GM21576 (cell line): ENCODE measurements at regions not wholly inside any gene's neighbourhood (a gene's known extent, or its start where the extent isn't known, plus 50 kb on each side); places are given as distances from the start of the nearest gene placed in this dataset.

Source experiments
- ATAC-seq: cut with Tn5 transposase; IDR thresholded peaks from one replicate; pipeline ENCODE4 v1.9.1; 2021; ENCODE audit warnings: mild to moderate bottlenecking, moderate library complexity; ENCODE audit not compliant: unreplicated experiment

DNA sequence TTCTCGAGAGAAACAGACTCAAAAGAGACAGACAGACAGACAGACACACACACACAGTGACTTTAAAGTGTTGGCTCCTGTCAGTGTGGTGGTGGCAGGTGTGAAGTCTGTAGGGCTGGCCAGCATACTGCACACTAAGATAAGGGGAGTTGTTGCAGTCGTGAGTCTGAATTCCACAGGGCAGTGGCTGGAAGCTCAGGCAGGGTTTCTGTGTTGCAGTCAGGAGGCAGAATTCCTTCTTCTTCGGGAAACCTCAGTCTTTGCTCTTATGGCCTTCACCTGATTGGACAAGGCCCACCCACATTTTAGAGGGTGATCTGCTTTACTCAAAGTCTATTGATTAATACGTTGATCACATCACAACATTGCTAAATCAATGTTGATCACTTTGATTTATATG, 478.4 kb upstream of the HS6ST1 start:
- ATAC-seq: no peak

GRCh38 chr2:128797533-128797932, 478.9 kb upstream of the HS6ST1 start:
- peak; percentile 33 for ATAC-seq

GRCh38 chr2:128797937-128798336, 479.3 kb upstream of the HS6ST1 start:
- ATAC-seq: peak; percentile 92

- no peak for ATAC-seq
Measured at GRCh38 chr2:128798502-128799283, 480.0 kb upstream of the HS6ST1 start.

- ATAC-seq: no peak
Measured at GRCh38 chr2:128799284-128799552, 480.6 kb upstream of the HS6ST1 start.

DNA sequence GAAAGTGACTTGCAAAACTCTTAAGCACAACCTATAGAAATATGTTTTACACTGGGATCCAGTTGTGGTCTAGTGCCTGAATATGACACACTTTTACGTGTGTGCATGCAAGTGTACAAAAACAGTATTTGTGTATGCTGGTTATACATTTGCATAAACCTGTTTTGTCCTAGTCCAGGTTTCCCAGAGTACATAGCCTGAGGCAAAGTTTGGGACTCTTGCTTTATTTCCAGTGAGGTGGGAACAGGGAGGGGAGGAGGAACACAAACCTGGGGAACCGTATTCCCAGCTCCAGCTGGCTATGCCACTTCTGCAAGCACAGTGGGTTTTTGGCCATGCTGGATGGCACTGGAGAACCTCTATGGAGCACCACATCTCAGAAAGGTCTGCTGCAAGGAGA, 481.1 kb upstream of the HS6ST1 start:
- ATAC-seq: no peak

DNA sequence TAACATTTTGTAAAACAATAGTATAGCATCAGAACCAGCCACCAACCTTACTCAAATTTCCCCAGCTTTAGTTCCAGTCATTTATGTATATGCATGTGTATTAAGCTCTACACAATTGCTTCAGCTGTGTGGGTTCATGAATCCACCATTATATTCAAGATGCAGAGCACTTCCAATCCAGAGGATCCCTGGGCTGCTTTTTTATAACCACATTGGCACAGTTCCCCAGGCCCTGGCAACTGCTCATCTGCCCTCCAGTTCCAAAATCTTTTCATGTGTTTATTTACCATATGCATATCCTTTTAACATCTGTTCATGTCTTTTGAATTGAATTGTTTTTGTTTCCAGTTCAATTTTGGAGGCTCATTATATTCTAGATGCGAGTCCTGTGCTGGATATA, 482.9 kb upstream of the HS6ST1 start:
- ATAC-seq: no peak

- ATAC-seq: no peak
Measured at GRCh38 chr2:128803222-128803621, 484.6 kb upstream of the HS6ST1 start.

GRCh38 chr2:128805237-128805636, 486.6 kb upstream of the HS6ST1 start:
- no peak for ATAC-seq

- no peak for ATAC-seq
Measured at GRCh38 chr2:128805918-128806317, 487.2 kb upstream of the HS6ST1 start.

- ATAC-seq: no peak
Measured at GRCh38 chr2:128807317-128807716, 488.6 kb upstream of the HS6ST1 start.

DNA sequence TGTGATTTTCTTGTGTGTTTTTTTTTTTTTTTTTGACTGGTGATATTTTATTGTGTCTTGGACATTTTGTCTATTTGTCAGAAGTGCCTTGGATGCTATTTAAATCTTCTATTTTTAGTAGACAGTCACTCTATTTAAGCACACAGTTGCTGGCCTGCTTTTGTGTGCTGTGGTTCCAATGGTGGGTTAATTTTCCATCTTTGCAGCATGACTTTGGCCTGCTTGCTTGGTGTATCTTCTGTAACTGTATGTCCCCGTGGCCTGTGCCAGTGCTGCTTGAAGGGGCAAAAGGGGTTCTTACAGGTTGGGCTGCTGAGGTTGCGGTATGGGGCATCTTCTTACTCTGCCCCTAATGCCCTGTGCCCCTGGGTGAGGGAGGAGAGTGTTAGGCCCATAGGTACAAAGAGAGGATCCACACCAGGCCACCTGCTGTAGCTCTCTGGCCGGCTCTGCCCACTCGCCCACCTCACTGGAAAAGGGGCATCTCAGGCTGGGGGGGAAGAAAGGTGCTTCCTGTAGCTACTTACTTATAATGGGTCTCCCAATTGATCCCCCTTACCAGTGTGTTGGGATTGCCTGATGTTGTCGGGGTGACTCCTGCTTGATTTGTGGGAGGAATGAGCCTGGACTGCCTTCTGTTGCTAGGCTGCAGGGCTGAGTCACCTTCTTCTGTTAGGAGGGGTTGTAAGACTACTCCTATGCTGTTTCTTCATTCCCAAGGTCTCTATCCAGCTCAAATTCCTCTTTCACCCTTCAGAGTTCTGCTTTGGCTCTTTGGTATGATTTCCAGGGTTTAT, 490.0 kb upstream of the HS6ST1 start:
- no peak for ATAC-seq

DNA sequence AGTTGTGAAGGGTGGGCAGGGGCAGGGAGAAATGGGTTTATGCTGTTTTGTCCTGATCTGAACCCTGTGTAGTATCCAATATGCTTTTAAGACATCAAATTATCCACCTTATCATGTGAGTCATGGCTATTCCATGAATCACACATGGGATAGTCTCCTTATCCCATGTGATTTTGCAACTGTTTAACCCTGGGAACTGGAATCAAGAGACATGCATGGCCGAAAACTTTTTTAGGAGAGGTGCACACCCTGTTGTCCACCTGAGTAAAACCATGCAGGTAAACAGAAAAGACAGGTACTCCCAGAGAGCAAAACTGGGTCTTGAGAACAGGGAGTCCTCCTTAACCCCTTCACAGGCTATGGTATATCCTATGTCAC, 490.6 kb upstream of the HS6ST1 start:
- ATAC-seq: no peak

DNA sequence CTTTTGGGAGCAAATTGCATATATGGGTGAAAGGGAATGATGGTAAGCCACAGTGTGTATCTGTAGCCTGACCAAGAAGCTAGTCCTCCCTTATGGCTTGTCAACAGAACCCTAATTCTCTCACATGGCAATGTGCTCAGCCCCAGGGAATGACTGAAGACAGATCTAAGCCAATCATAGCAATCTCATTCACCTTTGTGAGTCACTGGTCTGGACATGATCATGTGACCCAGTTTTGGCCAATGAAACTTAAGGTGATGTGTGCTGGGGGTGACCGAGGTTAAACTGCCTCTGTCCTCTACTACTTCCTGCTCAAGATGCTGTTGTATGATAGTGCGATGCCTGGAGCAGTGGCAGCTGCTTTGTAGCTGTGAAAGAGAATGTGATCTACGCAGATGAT, 491.2 kb upstream of the HS6ST1 start:
- ATAC-seq: no peak

- no peak for ATAC-seq
Measured at GRCh38 chr2:128812183-128812940, 493.7 kb upstream of the HS6ST1 start.

DNA sequence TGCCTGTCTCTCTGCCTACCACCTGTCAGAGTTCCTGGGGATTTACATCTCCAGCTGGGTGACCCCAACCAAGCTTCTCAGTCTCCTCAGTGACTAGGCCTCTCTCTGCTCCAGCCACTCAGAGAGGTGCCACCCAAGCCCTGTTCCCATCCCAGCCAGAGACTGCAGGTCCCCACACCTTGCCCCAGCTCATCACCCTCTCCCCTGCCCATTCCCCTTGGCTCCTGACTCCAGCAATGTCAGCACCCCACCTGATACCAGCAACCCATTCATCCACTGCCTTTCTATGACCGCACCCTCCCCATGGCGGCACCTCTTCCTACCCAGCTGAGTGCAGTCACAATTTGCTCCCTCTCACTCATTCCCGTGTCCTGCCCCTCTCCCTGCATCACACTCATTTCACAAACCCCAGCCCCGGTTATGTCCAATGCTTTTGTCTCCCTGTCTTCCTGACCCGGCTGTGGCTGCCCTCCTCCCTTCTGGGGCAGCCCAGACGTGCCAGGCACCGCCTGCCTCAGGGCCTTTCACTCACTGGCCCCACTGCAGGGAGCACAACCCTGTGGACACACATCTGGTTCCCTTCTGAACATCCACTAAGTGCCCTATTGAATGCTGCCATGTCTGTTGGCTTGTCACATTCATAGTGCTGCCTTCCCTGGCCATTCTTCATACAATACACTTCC, 494.8 kb upstream of the HS6ST1 start:
- no peak for ATAC-seq

- ATAC-seq: no peak
Measured at GRCh38 chr2:128815248-128815647, 496.6 kb upstream of the HS6ST1 start.

- ATAC-seq: no peak
Measured at GRCh38 chr2:128817171-128817570, 498.5 kb upstream of the HS6ST1 start.

DNA sequence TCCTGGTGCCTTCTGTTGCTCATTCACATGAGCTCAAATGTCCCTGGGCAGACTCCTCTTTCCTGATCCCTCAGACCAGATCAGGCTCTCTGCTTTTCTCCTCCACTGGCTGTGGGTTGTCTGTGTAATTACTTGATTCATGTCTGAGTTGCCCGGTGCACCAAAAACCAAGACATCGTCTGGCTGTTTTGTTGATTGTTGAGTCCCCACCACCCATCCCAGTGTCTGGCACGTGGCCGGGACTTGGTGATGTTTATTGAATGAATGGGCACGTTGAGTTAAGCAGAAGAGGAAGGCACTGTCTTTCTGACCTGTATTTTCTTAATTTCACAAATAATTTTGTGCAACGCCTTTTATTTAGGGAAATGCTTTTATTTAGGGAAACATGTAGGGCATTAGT, 499.1 kb upstream of the HS6ST1 start:
- no peak for ATAC-seq

- no peak for ATAC-seq
Measured at GRCh38 chr2:128818248-128818647, 499.6 kb upstream of the HS6ST1 start.
